Activated CD4-positive, alpha-beta T cell treated with anti-CD3 and anti-CD28 coated beads, Interleukin-2, amount 10 ng/mL, durations not matched to agents 24 days and 14 days (primary cell): ENCODE measurements at regions not wholly inside any gene's neighbourhood (a gene's known extent, or its start where the extent isn't known, plus 50 kb on each side); places are given as distances from the start of the nearest gene placed in this dataset.

Experiments
- DNase-seq: peaks from one replicate; pipeline ENCODE4 v3.0.0; 2022
- H3K27ac Mint-ChIP-seq: one replicate; pipeline ENCODE4 v1.8.0; 2022; ENCODE audit warnings: mild to moderate bottlenecking, mixed read lengths
- H3K27me3 Mint-ChIP-seq: one replicate; pipeline ENCODE4 v1.8.0; 2022; ENCODE audit warnings: mixed read lengths
- H3K36me3 Mint-ChIP-seq: one replicate; pipeline ENCODE4 v1.8.0; 2022; ENCODE audit warnings: low read depth, mild to moderate bottlenecking, mixed read lengths
- H3K4me1 Mint-ChIP-seq: one replicate; pipeline ENCODE4 v1.8.0; 2021; ENCODE audit warnings: mixed read lengths
- H3K4me3 Mint-ChIP-seq: one replicate; pipeline ENCODE4 v1.8.0; 2022; ENCODE audit warnings: mild to moderate bottlenecking, moderate library complexity, mixed read lengths
- H3K9me3 Mint-ChIP-seq: one replicate; pipeline ENCODE4 v1.8.0; 2021; ENCODE audit warnings: mixed read lengths
- intact Hi-C: fragments of 100-400 bp; cut with micrococcal nuclease; formaldehyde crosslinking; loops from one replicate; pipeline ENCODE4 v1.15.1; 2023

DNA sequence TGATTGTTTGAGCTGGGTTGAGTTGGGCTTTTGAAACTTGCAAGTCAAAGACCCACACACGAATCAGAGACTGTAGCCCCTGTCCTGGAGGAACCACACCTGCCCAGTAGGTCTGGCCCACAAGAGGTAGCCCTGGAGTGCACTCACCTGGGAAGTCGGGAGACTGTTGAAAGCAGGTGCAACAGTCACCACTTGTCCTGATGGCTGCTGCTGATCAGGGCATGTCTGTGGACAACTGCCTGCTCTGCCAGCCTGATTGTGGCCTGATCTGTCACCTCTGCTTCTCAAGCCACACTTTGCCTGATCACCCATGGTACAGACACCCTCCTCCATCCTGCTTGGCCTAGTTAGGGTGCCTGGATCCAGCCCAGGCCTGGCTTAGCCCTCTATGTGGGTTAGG lies 105.0 kb upstream of the HAAO start:
- no peaks in the 10 kb centered on the region for H3K36me3 Mint-ChIP-seq
- no peaks in the 10 kb centered on the region for H3K9me3 Mint-ChIP-seq
- H3K27ac Mint-ChIP-seq: no peak overlapping the region

GRCh38 chr2:42895791-42896135 lies 103.4 kb upstream of the HAAO start:
- H3K9me3 Mint-ChIP-seq: no peaks in the 10 kb centered on the region
- no peak for DNase-seq
- H3K27me3 Mint-ChIP-seq: peaks cover 3% of the 10 kb centered on the region
- H3K4me1 Mint-ChIP-seq: peaks cover 6% of the 10 kb centered on the region
- H3K27ac Mint-ChIP-seq: no peak overlapping the region
- H3K4me3 Mint-ChIP-seq: no peak overlapping the region
- H3K36me3 Mint-ChIP-seq: no peaks in the 10 kb centered on the region
- intact Hi-C loops: no loop called here

More for the DNA sequence above, 105.0 kb upstream of the HAAO start:
- no peak for DNase-seq
- intact Hi-C loops: no loop called here
- H3K4me3 Mint-ChIP-seq: no peak overlapping the region
- H3K27me3 Mint-ChIP-seq: peaks cover 3% of the 10 kb centered on the region
- peaks cover 6% of the 10 kb centered on the region for H3K4me1 Mint-ChIP-seq

DNA sequence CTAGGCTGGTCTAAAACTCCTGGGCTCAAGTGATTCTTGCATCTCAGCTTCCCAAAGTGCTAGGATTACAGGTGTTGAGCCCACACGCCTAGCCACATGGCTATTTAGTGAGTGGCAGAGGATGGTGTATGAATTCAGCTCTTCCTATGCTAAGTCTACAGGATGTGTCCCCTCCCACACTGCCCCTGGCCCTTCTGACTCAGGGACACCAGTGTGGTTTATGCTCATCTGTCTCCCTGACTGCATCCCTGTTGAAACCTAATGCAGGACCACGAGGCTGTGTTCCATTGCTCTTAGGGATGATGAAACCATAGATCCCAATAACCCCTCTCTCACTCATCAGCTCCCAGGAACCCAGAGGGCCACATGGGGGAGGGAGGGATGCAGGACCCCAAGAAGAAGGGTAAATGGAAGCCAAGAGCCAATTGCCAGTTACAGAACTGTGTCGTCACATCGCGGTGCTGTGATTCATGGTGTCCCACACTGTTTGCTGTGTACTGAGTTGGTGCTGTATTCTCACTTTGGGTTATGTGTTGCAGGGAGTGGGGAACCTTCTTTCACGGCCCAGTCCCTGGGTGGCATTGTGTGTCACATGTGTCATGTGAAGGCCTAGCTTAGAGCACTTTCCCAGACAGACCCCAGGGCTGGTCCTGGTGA lies 102.9 kb upstream of the HAAO start:
- DNase-seq: no peak
- Mint-ChIP-seq H3K27ac (no peak overlapping the region), H3K4me1 (peaks cover 6% of the 10 kb centered on the region), H3K27me3 (no peaks in the 10 kb centered on the region), H3K36me3 (no peaks in the 10 kb centered on the region), H3K9me3 (no peaks in the 10 kb centered on the region), H3K4me3 (no peak overlapping the region)
- intact Hi-C loops: no loop called here

GRCh38 chr2:42893047-42893758 lies 100.8 kb upstream of the HAAO start:
- Mint-ChIP-seq H3K9me3 (no peaks in the 10 kb centered on the region), H3K36me3 (no peaks in the 10 kb centered on the region), H3K4me3 (no peak overlapping the region), H3K4me1 (peaks cover 6% of the 10 kb centered on the region), H3K27ac (no peak overlapping the region), H3K27me3 (no peaks in the 10 kb centered on the region)
- intact Hi-C loops: no loop called here
- DNase-seq: no peak

GRCh38 chr2:42890791-42891355 lies 98.5 kb upstream of the HAAO start:
- no peak overlapping the region for H3K4me3 Mint-ChIP-seq
- DNase-seq: no peak
- no peaks in the 10 kb centered on the region for H3K27me3 Mint-ChIP-seq
- no peak overlapping the region for H3K27ac Mint-ChIP-seq
- intact Hi-C loops: no loop called here
- H3K36me3 Mint-ChIP-seq: no peaks in the 10 kb centered on the region
- peaks cover 3% of the 10 kb centered on the region for H3K4me1 Mint-ChIP-seq
- no peaks in the 10 kb centered on the region for H3K9me3 Mint-ChIP-seq

DNA sequence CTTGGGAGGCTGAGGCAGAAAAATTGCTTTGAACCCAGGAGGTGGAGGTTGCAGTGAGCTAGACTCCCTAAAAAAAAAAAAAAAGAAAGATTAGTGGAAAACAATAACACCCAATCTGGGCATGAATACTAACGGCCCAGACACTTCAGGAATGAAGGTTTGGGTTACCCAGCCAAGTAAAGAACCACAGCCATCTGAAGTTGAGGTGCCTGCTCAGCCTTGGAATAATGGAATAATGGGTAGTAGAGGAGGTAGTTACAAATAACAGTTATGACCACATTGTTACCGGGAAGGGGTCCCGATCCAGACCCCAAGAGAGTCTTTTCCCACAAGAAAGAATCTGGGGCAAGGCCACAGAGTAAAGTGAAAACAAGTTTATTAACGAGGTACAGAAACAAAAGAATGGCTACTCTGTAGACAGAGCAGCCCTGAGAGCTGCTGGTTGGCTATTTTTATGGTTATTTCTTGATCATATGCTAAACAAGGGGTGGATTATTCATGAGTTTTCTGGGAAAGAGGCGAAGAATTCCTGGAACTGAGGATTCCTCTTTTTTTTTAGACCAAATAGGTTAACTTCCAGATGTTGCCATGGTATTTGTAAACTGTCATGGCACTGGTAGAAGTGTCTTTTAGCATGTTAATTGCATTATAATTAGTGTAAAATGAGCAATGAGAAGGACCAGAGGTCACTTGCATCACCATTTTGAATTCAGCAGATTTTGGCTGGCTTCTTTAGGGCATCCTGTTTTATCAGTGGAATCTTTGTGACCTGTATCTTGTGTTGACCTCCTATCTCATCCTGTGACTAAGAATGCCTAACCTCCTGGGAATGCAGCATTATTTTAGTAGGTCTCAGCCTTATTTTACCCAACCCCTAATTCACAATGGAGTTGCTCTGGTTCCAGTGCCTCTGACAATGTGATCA lies 96.2 kb upstream of the HAAO start:
- Mint-ChIP-seq H3K9me3 (no peaks in the 10 kb centered on the region), H3K36me3 (no peaks in the 10 kb centered on the region)

GRCh38 chr2:42886921-42887320 lies 94.5 kb upstream of the HAAO start:
- Mint-ChIP-seq H3K9me3 (no peaks in the 10 kb centered on the region), H3K4me3 (no peak overlapping the region), H3K36me3 (no peaks in the 10 kb centered on the region), H3K27ac (no peak overlapping the region), H3K27me3 (no peaks in the 10 kb centered on the region), H3K4me1 (peaks cover 7% of the 10 kb centered on the region)
- no peak for DNase-seq
- intact Hi-C loops: no loop called here

More for the DNA sequence above, 96.2 kb upstream of the HAAO start:
- Mint-ChIP-seq H3K4me1 (no peaks in the 10 kb centered on the region), H3K27ac (no peak overlapping the region), H3K27me3 (no peaks in the 10 kb centered on the region), H3K4me3 (no peak overlapping the region)
- DNase-seq: no peak
- intact Hi-C loops: no loop called here

DNA sequence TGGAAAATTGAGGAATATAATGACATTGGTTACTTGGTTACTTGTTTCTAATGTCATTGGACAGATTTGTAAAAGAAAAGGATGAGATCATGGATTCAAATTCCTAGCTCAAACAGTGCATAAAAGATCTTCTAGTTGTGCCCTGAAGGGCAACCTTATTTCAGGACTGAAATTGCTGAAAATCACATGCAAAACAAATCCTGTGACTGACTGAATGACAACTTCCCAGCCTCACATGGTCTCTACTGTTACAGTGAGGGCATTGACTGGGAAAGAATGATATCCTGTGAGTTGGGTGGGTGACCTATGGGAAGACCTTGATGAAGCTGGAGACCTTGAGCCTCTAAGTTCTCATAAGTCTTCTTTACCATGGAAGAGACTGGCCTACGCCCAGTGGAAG lies 90.4 kb upstream of the HAAO start:
- no peak overlapping the region for H3K4me3 Mint-ChIP-seq
- DNase-seq: no peak
- H3K27me3 Mint-ChIP-seq: no peaks in the 10 kb centered on the region
- H3K4me1 Mint-ChIP-seq: peaks cover 30% of the 10 kb centered on the region
- no peaks in the 10 kb centered on the region for H3K36me3 Mint-ChIP-seq
- H3K9me3 Mint-ChIP-seq: no peaks in the 10 kb centered on the region
- no peak overlapping the region for H3K27ac Mint-ChIP-seq
- intact Hi-C loops: no loop called here

DNA sequence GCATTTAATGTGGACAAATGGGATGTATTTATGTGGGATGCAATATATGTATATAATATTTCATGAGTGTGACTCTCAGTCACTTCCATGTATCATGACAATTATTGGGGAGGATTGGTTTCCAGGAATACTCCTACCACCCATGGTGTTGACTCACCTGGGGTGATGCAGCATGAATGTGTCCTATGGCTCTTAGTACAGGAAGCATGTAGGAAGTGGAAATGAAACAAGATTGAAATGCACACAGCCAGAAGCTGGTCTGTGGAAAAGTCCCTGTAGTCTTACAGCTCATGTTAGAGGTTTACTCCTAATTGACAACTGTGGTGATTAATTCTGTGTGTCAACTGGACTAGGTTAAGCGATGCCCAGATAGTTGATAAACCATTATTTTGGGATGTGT lies 89.3 kb upstream of the HAAO start:
- Mint-ChIP-seq H3K4me1 (peaks cover 30% of the 10 kb centered on the region), H3K27ac (peak overlapping the region; percentile 61), H3K36me3 (no peaks in the 10 kb centered on the region), H3K4me3 (no peak overlapping the region), H3K9me3 (no peaks in the 10 kb centered on the region), H3K27me3 (no peaks in the 10 kb centered on the region)
- intact Hi-C loops: no loop called here
- no peak for DNase-seq

GRCh38 chr2:42880738-42881690 lies 88.6 kb upstream of the HAAO start:
- H3K27ac Mint-ChIP-seq: no peak overlapping the region
- intact Hi-C loops: no loop called here
- H3K4me3 Mint-ChIP-seq: no peak overlapping the region
- no peak for DNase-seq
- H3K4me1 Mint-ChIP-seq: peaks cover 30% of the 10 kb centered on the region
- no peaks in the 10 kb centered on the region for H3K36me3 Mint-ChIP-seq
- H3K27me3 Mint-ChIP-seq: no peaks in the 10 kb centered on the region
- H3K9me3 Mint-ChIP-seq: no peaks in the 10 kb centered on the region

GRCh38 chr2:42879913-42880737 lies 87.7 kb upstream of the HAAO start:
- Mint-ChIP-seq H3K4me3 (no peak overlapping the region), H3K4me1 (peaks cover 30% of the 10 kb centered on the region), H3K36me3 (no peaks in the 10 kb centered on the region), H3K9me3 (no peaks in the 10 kb centered on the region), H3K27ac (no peak overlapping the region), H3K27me3 (no peaks in the 10 kb centered on the region)
- intact Hi-C loops: no loop called here
- no peak for DNase-seq

DNA sequence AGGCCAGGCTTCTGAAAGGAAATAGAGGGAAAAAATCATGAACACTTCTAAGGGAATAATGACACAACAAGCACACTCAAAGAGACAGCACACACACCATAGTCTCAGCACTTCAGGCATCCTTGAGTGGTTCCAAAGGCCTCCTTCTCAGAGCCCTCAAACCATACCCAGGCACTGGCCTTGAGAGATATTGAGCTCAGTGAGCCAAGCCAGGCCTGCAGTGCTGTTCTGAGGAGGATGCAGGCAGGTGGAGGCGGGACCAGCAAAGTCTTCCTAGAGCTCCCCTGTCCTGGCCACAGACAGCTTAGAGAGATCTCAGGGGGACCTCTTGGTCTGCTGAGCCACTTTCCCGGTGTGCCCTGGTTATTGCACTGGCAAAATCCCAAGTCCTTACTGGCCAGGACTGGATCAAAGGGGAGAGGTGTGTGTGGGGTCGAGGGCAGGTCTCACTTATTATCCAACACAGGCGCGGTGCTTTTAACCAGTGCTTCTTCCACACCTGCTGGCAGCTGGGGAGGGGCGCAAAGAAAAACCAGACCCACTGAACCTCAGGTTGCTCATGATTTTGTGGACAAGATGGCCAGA lies 86.8 kb upstream of the HAAO start:
- Mint-ChIP-seq H3K9me3 (no peaks in the 10 kb centered on the region), H3K4me1 (peaks cover 30% of the 10 kb centered on the region), H3K27me3 (no peaks in the 10 kb centered on the region), H3K27ac (peak overlapping the region; percentile 39), H3K4me3 (peak overlapping the region; percentile 12), H3K36me3 (no peaks in the 10 kb centered on the region)
- no peak for DNase-seq
- intact Hi-C loops: no loop called here
